Tibial artery (tissue), 4 donors: ENCODE measurements at regions not wholly inside any gene's neighbourhood (a gene's known extent, or its start where the extent isn't known, plus 50 kb on each side); places are given as distances from the start of the nearest gene placed in this dataset.
"Not testable (repeated sequence)": the region's sequence is repeated elsewhere in the genome, so short reads cannot be mapped to it uniquely, and the experiment has no call there.

Experiments used
- DNase-seq, 2 donors: peaks; one replicate each; pipeline ENCODE4 v3.0.0-alpha.2; 2019
- H3K27ac ChIP-seq, 2 donors: fragments of 200-600 bp; sonication (generic) in 1 of 2; 1 replicate in 1 of 2; 2 replicates in 1 of 2; pipeline ENCODE4 v1.5.1; 2018 to 2019; ENCODE audit warnings: mild to moderate bottlenecking in 1 of 2
- H3K27me3 ChIP-seq, 2 donors: fragments of 200-600 bp; sonication (generic) in 1 of 2; one replicate each; pipeline versions ENCODE4 v1.5.1 to v1.6.0; 2016 to 2019
- H3K36me3 ChIP-seq, 3 donors: fragments of 200-600 bp; sonication (generic) in 2 of 3; one replicate each; pipeline ENCODE4 v1.5.1; 2016 to 2019; ENCODE audit warnings: mild to moderate bottlenecking in 2 of 3
- H3K4me1 ChIP-seq, 4 donors: fragments of 200-600 bp; sonication (generic) in 2 of 4; 1 replicate in 3 of 4; 2 replicates in 1 of 4; pipeline ENCODE4 v1.5.1; 2016 to 2019
- H3K4me3 ChIP-seq, 2 donors: fragments of 200-600 bp; sonication (generic) in 1 of 2; 1 replicate in 1 of 2; 2 replicates in 1 of 2; pipeline ENCODE4 v1.5.1; 2018 to 2019; ENCODE audit warnings: mild to moderate bottlenecking in 2 of 2
- H3K9me3 ChIP-seq, 3 donors: fragments of 200-600 bp; sonication (generic) in 1 of 3; one replicate each; pipeline ENCODE4 v1.5.1; 2016 to 2019
- intact Hi-C: fragments of 100-400 bp; cut with DNase I; formaldehyde crosslinking; loops from one replicate; pipeline ENCODE4 v1.15.0; 2023; ENCODE audit warnings: low total_unique reads
- TF ChIP-seq, protein P1 (sequence below), 2 experiments: fragments of 200-600 bp in 1 of 2; fragments of 450-650 bp in 1 of 2; IDR thresholded peaks; one replicate each; pipeline ENCODE4 v1.5.1; 2017 to 2019; ENCODE audit warnings: antibody characterized with exemption in 2 of 2, mild to moderate bottlenecking in 1 of 2, moderate library complexity in 1 of 2

DNA sequence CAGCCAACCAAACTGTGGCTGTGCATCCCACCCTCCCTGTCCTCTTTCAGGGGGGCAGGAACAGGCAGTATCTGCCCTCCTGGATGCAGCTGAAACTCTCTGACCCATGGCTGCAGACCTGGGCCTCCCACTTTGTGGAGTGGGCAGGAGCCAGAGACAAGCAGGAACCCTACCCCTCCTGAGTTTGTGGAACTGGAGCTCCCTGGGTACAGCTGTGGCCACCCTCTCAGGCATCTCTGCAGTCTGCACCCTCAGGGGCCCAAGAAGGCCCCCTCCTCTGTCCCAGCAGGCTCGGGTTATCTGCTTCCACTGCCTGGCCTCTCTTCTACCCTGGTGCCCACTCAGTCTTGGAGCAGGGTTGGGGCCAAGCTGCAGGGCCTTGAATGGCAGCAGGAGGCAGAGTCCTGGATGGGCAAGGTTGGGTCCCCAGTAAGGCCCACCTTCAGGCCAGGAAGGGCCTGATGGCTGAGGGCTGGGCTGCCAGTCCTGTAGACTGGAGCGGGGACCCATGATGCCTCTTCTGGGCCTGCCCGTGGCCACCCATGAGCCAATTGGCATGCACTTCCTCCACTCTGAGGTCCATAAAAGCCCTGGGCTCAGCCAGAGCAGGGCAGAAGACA is 619.9 kb downstream of the KIF4B start:
- H3K9me3 ChIP-seq = no peaks in the 10 kb centered on the region
- H3K4me1 ChIP-seq = no peaks in the 10 kb centered on the region
- no peak overlapping the region for H3K27ac ChIP-seq
- TF ChIP-seq, protein P1, sequence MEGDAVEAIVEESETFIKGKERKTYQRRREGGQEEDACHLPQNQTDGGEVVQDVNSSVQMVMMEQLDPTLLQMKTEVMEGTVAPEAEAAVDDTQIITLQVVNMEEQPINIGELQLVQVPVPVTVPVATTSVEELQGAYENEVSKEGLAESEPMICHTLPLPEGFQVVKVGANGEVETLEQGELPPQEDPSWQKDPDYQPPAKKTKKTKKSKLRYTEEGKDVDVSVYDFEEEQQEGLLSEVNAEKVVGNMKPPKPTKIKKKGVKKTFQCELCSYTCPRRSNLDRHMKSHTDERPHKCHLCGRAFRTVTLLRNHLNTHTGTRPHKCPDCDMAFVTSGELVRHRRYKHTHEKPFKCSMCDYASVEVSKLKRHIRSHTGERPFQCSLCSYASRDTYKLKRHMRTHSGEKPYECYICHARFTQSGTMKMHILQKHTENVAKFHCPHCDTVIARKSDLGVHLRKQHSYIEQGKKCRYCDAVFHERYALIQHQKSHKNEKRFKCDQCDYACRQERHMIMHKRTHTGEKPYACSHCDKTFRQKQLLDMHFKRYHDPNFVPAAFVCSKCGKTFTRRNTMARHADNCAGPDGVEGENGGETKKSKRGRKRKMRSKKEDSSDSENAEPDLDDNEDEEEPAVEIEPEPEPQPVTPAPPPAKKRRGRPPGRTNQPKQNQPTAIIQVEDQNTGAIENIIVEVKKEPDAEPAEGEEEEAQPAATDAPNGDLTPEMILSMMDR (IDR thresholded peaks at IDR 0.05) = no peak
- DNase-seq = no peak
- intact Hi-C loops = no loop called here
- H3K36me3 ChIP-seq = no peaks in the 10 kb centered on the region
- H3K27me3 ChIP-seq = no peaks in the 10 kb centered on the region
- no peak overlapping the region for H3K4me3 ChIP-seq

GRCh38 chr5:155649666-155650065 is 636.1 kb downstream of the KIF4B start:
- Histone ChIP-seq H3K4me3 (no peak overlapping the region), H3K27ac (no peak overlapping the region), H3K36me3 (no peaks in the 10 kb centered on the region), H3K9me3 (no peaks in the 10 kb centered on the region), H3K27me3 (no peaks in the 10 kb centered on the region), H3K4me1 (no peaks in the 10 kb centered on the region)
- DNase-seq = no peak
- TF ChIP-seq, protein P1 (IDR thresholded peaks at IDR 0.05) = no peak
- intact Hi-C loops = no loop called here

DNA sequence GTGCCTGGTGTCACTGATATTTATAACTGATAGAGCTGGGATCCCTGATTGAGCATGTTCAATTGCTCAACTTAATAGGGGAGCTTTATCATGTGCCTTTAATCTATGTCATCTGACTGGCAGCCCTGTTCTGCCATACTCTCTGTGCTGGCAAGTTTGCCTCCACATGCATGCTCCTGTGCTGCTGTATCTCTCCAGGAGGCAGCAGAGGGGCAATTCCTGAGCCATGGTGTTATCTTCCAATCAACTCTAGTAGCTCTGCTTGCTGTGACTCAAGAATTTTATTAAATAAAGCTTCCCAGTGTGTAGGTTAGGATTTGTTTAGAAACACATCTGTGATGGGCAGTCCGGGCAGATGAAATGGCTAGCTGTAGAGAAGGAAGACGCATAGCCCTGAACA is 642.0 kb downstream of the KIF4B start:
- no peak overlapping the region for H3K27ac ChIP-seq
- H3K36me3 ChIP-seq = no peaks in the 10 kb centered on the region
- DNase-seq = no peak
- TF ChIP-seq, protein P1 (IDR thresholded peaks at IDR 0.05) = no peak
- no peaks in the 10 kb centered on the region for H3K9me3 ChIP-seq
- no peaks in the 10 kb centered on the region for H3K4me1 ChIP-seq
- H3K4me3 ChIP-seq = no peak overlapping the region
- no peaks in the 10 kb centered on the region for H3K27me3 ChIP-seq
- intact Hi-C loops = no loop called here

GRCh38 chr5:155661859-155662258 is 648.3 kb downstream of the KIF4B start:
- Histone ChIP-seq H3K4me1 (no peaks in the 10 kb centered on the region), H3K9me3 (no peaks in the 10 kb centered on the region), H3K36me3 (no peaks in the 10 kb centered on the region), H3K27ac (no peak overlapping the region), H3K4me3 (no peak overlapping the region), H3K27me3 (no peaks in the 10 kb centered on the region)
- intact Hi-C loops = no loop called here
- TF ChIP-seq, protein P1 (IDR thresholded peaks at IDR 0.05) = no peak
- DNase-seq = no peak

GRCh38 chr5:155665361-155665760 is 651.8 kb downstream of the KIF4B start:
- no peak for DNase-seq

GRCh38 chr5:155672001-155672400 is 655.0 kb upstream of the SGCD start:
- H3K4me3 ChIP-seq, H3K27ac ChIP-seq, intact Hi-C loops, H3K4me1 ChIP-seq, DNase-seq, H3K36me3 ChIP-seq, H3K27me3 ChIP-seq: not testable (repeated sequence)
- H3K9me3 ChIP-seq = peaks cover 3 to 16% (median 4%) of the 10 kb centered on the region in 3 donors

More at GRCh38 chr5:155665361-155665760, 651.8 kb downstream of the KIF4B start:
- H3K4me3 ChIP-seq = no peak overlapping the region
- H3K4me1 ChIP-seq = no peaks in the 10 kb centered on the region
- H3K9me3 ChIP-seq = no peaks in the 10 kb centered on the region
- no peak overlapping the region for H3K27ac ChIP-seq
- H3K36me3 ChIP-seq = no peaks in the 10 kb centered on the region
- intact Hi-C loops = no loop called here
- no peaks in the 10 kb centered on the region for H3K27me3 ChIP-seq
- TF ChIP-seq, protein P1 (IDR thresholded peaks at IDR 0.05) = no peak
